AG10803 (cell line): ENCODE measurements at regions not wholly inside any gene's neighbourhood (a gene's known extent, or its start where the extent isn't known, plus 50 kb on each side); places are given as distances from the start of the nearest gene placed in this dataset.

Source experiments
- DNase-seq: peaks from one replicate; pipeline ENCODE4 v3.0.0; 2010; ENCODE audit warnings: low read depth
- H3K4me3 ChIP-seq: 2 replicates; pipeline ENCODE4 v1.5.1; 2011; ENCODE audit warnings: mild to moderate bottlenecking, low read length, control low read depth
- TF ChIP-seq, protein P1 (sequence below): conservative IDR thresholded peaks from 2 replicates; pipeline ENCODE4 v1.5.1; 2011; ENCODE audit warnings: mild to moderate bottlenecking, low read length, control low read depth, inconsistent platforms

- DNase-seq, result no peak
- no peak overlapping the region for H3K4me3 ChIP-seq
- TF ChIP-seq, protein P1, sequence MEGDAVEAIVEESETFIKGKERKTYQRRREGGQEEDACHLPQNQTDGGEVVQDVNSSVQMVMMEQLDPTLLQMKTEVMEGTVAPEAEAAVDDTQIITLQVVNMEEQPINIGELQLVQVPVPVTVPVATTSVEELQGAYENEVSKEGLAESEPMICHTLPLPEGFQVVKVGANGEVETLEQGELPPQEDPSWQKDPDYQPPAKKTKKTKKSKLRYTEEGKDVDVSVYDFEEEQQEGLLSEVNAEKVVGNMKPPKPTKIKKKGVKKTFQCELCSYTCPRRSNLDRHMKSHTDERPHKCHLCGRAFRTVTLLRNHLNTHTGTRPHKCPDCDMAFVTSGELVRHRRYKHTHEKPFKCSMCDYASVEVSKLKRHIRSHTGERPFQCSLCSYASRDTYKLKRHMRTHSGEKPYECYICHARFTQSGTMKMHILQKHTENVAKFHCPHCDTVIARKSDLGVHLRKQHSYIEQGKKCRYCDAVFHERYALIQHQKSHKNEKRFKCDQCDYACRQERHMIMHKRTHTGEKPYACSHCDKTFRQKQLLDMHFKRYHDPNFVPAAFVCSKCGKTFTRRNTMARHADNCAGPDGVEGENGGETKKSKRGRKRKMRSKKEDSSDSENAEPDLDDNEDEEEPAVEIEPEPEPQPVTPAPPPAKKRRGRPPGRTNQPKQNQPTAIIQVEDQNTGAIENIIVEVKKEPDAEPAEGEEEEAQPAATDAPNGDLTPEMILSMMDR, result no peak
These were observed 159.2 kb downstream of the DICER1 start for GRCh38 chr14:94998110-94998509.

DNA sequence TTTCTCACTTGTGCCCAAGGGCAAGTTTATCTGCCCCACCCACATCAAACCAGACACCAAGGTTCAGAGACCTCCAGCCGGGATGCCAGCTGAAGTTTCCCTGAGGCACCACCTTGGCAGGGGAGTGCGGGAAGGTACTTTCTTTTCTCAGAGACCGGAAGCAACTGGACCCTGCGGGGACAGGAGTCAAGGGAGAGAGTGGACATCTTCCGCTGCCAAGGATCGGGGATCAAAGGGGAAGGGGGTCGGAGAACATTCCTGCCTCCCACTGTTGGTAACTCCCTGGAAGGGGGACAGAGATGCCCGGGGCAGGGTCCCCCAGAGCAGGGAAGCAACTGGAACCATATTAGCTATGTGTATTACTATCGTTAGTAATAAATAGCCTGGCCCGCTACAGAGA is 161.8 kb downstream of the DICER1 start:
- no peak for DNase-seq
- H3K4me3 ChIP-seq, result no peak overlapping the region
- TF ChIP-seq, protein P1, result no peak

DNA sequence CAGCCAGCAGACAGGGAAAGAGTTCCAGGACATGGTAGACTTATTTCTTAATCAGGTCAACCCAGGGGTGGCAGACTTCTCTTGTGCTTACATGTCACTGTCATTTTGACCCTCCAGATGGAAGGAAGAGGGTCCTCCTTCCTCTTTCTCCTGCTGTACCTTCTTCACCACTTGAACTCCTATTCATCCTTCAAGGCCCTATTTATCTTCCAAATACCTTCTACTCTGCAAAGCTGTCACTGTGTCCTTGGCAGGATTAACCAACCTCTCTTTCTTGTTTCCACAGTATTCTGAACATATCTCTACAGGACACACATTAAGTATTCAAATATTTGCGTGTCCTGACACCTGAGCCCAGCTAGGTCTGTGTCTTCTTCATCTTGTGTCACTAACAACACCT is 163.1 kb downstream of the DICER1 start:
- DNase-seq, result no peak
- no peak overlapping the region for H3K4me3 ChIP-seq
- TF ChIP-seq, protein P1, result no peak

DNA sequence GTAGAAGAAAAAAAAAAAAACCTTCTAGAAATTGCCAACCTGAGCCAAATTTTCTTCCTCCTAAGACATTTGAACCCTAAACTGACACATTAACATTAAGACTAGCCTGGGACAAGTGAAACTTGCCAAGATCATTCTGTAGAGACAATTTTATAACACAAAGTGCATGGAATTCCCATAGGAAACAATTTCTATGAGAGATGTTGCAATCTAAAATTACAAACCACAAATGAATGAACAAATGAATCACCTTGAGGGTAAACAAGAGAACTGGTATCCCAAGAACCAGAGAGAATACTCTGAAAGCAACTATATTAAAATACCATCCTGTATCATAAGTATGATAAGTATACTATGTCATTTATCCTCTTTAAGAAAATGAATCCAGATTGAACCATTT is 165.3 kb downstream of the DICER1 start:
- TF ChIP-seq, protein P1, result no peak
- DNase-seq, result peak; percentile 25
- H3K4me3 ChIP-seq, result no peak overlapping the region

DNA sequence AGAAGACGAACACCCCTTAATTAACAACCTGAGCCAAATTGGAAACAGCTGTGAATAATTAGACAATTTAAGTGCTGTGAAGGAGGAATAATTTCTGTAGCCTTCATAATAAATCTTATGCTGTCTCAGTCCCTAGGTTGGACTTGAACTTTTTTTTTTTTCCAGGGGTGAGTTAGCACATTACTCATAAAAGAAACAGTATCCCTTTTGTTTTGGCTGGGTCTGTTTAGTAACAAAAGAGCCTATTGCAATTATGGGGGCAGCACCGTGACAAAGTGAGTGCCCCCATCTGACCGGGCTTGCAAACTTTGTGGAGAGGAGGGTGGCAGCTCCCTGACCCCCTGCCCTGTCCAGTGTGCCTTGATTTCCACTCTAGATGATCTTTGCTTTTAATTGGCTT is 167.4 kb downstream of the DICER1 start:
- no peak overlapping the region for H3K4me3 ChIP-seq
- TF ChIP-seq, protein P1, result no peak
- no peak for DNase-seq

GRCh38 chr14:94989417-94989816 is 167.9 kb downstream of the DICER1 start:
- no peak overlapping the region for H3K4me3 ChIP-seq
- TF ChIP-seq, protein P1, result no peak

DNA sequence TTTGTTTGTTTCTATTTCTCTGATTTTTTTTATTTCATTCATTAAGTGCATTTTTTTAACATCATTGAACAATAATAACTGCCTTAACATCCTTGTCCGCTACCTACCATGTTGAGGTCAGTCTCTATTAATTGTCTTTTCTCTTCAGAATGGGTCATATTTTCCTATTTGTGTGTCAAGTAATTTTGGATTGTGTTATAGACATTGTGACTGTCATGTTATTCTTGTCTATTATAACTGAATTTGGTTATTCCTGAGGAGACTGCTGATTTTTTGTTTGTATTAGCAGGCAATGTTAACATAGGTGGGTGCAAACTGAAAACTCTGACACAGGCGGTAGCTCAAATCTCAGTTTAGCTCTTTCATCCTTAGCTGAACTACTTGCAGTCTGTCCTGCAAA is 169.9 kb downstream of the DICER1 start:
- DNase-seq, result no peak
- H3K4me3 ChIP-seq, result no peak overlapping the region
- TF ChIP-seq, protein P1, result no peak

More at GRCh38 chr14:94989417-94989816, 167.9 kb downstream of the DICER1 start:
- no peak for DNase-seq
